ENCODE measurements at regions not wholly inside any gene's neighbourhood (a gene's known extent, or its start where the extent isn't known, plus 50 kb on each side); places are given as distances from the start of the nearest gene placed in this dataset.

- 87% methylated on average over 2 of the region's 2 CpGs for WGBS
- intact Hi-C loops (cut with DNase I) = no loop called here
- TF ChIP-seq CTCF (IDR thresholded peaks at IDR 0.05) (no peak), EP300 (IDR thresholded peaks at IDR 0.05) (no peak), POLR2A (IDR thresholded peaks at IDR 0.05; ENCODE audit: low read depth) (no peak), POLR2AphosphoS5 (IDR thresholded peaks at IDR 0.05) (no peak)
Observed at GRCh38 chr2:67142741-67143140, 254.4 kb upstream of the ETAA1 start.

GRCh38 chr2:67145851-67146250 lies 251.3 kb upstream of the ETAA1 start:
- intact Hi-C loops (cut with DNase I) = no loop called here
- H3K27me3 ChIP-seq = no peaks in the 10 kb centered on the region
- no peak overlapping the region for H3K4me3 ChIP-seq
- no peaks in the 10 kb centered on the region for H3K9me3 ChIP-seq
- no peak overlapping the region for H3K27ac ChIP-seq (replicated peaks in 1 of 4)
- no peaks in the 10 kb centered on the region for H3K4me1 ChIP-seq
- 90% methylated on average over 1 of the region's 1 CpG for WGBS
- TF ChIP-seq EP300 (IDR thresholded peaks at IDR 0.05) = no peak
- no peak for TF ChIP-seq CTCF (IDR thresholded peaks at IDR 0.05)
- no peak for TF ChIP-seq POLR2AphosphoS5 (IDR thresholded peaks at IDR 0.05)
- TF ChIP-seq POLR2A (IDR thresholded peaks at IDR 0.05; ENCODE audit: low read depth) = no peak
- H3K36me3 ChIP-seq = no peaks in the 10 kb centered on the region
- DNase-seq (ENCODE audit: extremely low spot score) = no peak

More at GRCh38 chr2:67142741-67143140, 254.4 kb upstream of the ETAA1 start:
- Histone ChIP-seq H3K36me3 (no peaks in the 10 kb centered on the region), H3K27me3 (no peaks in the 10 kb centered on the region), H3K9me3 (no peaks in the 10 kb centered on the region), H3K27ac (replicated peaks in 1 of 4) (no peak overlapping the region), H3K4me1 (no peaks in the 10 kb centered on the region), H3K4me3 (no peak overlapping the region)
- no peak for DNase-seq (ENCODE audit: extremely low spot score)

- no peaks in the 10 kb centered on the region for H3K27me3 ChIP-seq
- DNase-seq (ENCODE audit: extremely low spot score) = no peak
- H3K4me3 ChIP-seq = no peak overlapping the region
- intact Hi-C loops (cut with DNase I) = no loop called here
- 77% methylated on average over 3 of the region's 3 CpGs for WGBS
- no peak for TF ChIP-seq POLR2A (IDR thresholded peaks at IDR 0.05; ENCODE audit: low read depth)
- TF ChIP-seq CTCF (IDR thresholded peaks at IDR 0.05) = no peak
- no peak for TF ChIP-seq EP300 (IDR thresholded peaks at IDR 0.05)
- no peak for TF ChIP-seq POLR2AphosphoS5 (IDR thresholded peaks at IDR 0.05)
- H3K4me1 ChIP-seq = peaks cover 0 to 6% (median 0%) of the 10 kb centered on the region in 4 donors
- no peak overlapping the region for H3K27ac ChIP-seq (replicated peaks in 1 of 4)
- H3K36me3 ChIP-seq = no peaks in the 10 kb centered on the region
- peaks cover 0 to 4% (median 0%) of the 10 kb centered on the region in 4 donors for H3K9me3 ChIP-seq
Observed at GRCh38 chr2:67156796-67157195, 240.3 kb upstream of the ETAA1 start.

GRCh38 chr2:67158718-67159117 lies 238.4 kb upstream of the ETAA1 start:
- no peak overlapping the region for H3K4me3 ChIP-seq
- intact Hi-C loops (cut with DNase I) = no loop called here
- no peaks in the 10 kb centered on the region for H3K27me3 ChIP-seq
- H3K9me3 ChIP-seq = no peaks in the 10 kb centered on the region
- TF ChIP-seq POLR2A (IDR thresholded peaks at IDR 0.05; ENCODE audit: low read depth) = no peak
- no peak for TF ChIP-seq POLR2AphosphoS5 (IDR thresholded peaks at IDR 0.05)
- no peak for TF ChIP-seq CTCF (IDR thresholded peaks at IDR 0.05)
- TF ChIP-seq EP300 (IDR thresholded peaks at IDR 0.05) = no peak
- no peak overlapping the region for H3K27ac ChIP-seq (replicated peaks in 1 of 4)
- peaks cover 0 to 6% (median 0%) of the 10 kb centered on the region in 4 donors for H3K4me1 ChIP-seq
- no peaks in the 10 kb centered on the region for H3K36me3 ChIP-seq
- DNase-seq (ENCODE audit: extremely low spot score) = no peak

GRCh38 chr2:67159929-67160328 lies 237.2 kb upstream of the ETAA1 start:
- Histone ChIP-seq H3K36me3 (no peaks in the 10 kb centered on the region), H3K27ac (replicated peaks in 1 of 4) (no peak overlapping the region), H3K4me1 (peaks cover 0 to 6% (median 0%) of the 10 kb centered on the region in 4 donors), H3K4me3 (no peak overlapping the region), H3K9me3 (no peaks in the 10 kb centered on the region), H3K27me3 (no peaks in the 10 kb centered on the region)
- no peak for DNase-seq (ENCODE audit: extremely low spot score)
- TF ChIP-seq CTCF (IDR thresholded peaks at IDR 0.05) (no peak), POLR2AphosphoS5 (IDR thresholded peaks at IDR 0.05) (no peak), EP300 (IDR thresholded peaks at IDR 0.05) (no peak), POLR2A (IDR thresholded peaks at IDR 0.05; ENCODE audit: low read depth) (no peak)
- intact Hi-C loops (cut with DNase I) = no loop called here
- WGBS = 43% methylated on average over 4 of the region's 4 CpGs

Data from esophagus muscularis mucosa (tissue), 4 donors.